ENCODE measurements at regions not wholly inside any gene's neighbourhood (a gene's known extent, or its start where the extent isn't known, plus 50 kb on each side); places are given as distances from the start of the nearest gene placed in this dataset.
"Not testable (repeated sequence)": the region's sequence is repeated elsewhere in the genome, so short reads cannot be mapped to it uniquely, and the experiment has no call there.

DNA sequence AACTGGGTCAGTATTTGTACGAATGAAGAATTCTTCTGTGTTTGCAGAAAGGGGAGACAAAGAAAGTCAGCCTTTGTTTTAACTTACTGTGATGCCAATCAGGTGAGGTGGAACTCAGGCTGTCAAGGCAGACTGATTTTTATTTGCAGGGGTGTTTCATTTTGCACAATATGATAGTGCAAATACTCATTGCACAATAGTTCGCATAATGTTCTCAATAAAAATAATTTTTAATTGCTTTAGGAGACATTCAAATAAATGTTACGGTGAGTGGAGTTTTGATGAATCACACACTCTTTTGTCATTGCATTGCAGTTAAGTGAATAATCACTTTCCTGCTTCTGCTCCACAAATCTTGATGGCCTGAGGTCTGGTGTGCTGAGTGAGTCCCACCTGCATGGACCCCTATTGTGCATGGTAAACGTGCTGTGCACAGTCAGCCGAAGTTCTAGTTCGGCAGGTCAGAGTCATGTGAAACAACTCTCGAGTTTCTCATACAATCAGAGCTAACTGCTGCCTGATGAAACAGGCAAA lies 141.3 kb upstream of the FZD8 start:
- H3K36me3 ChIP-seq (ENCODE audit: control insufficient read depth, insufficient read depth, low read length), result no peaks in the 10 kb centered on the region
- no peaks in the 10 kb centered on the region for H3K79me1 ChIP-seq (ENCODE audit: low read length)
- H4K5ac ChIP-seq (ENCODE audit: low read length), result no peak overlapping the region
- H3K27ac ChIP-seq (ENCODE audit: low read depth, low read length), result no peak overlapping the region
- H3K4me2 ChIP-seq (ENCODE audit: low read length), result no peak overlapping the region
- no peak overlapping the region for H3K9ac ChIP-seq (ENCODE audit: low read length)
- H3K27me3 ChIP-seq (ENCODE audit: insufficient read depth, low read length, poor library complexity), result no peaks in the 10 kb centered on the region
- H3K18ac ChIP-seq (ENCODE audit: low read length), result no peak overlapping the region
- no peak for DNase-seq
- H3K23ac ChIP-seq (ENCODE audit: low read length), result no peak overlapping the region
- WGBS (ENCODE audit: extremely low coverage, insufficient coverage, low lambda C conversion rate), result no CpG with 5 or more reads among the region's 7 CpGs
- no peak overlapping the region for H3K4ac ChIP-seq (ENCODE audit: low read depth, low read length)
- no peak overlapping the region for H3K56ac ChIP-seq (ENCODE audit: low read length)
- no peak overlapping the region for H2BK15ac ChIP-seq (replicated peaks; ENCODE audit: low read depth)
- H3K79me2 ChIP-seq (ENCODE audit: control insufficient read depth, insufficient read depth, low read length), result no peaks in the 10 kb centered on the region
- H3K4me3 ChIP-seq (ENCODE audit: low read length), result no peak overlapping the region
- H2AK5ac ChIP-seq (ENCODE audit: low read length), result no peak overlapping the region
- no peaks in the 10 kb centered on the region for H3K4me1 ChIP-seq (ENCODE audit: control insufficient read depth, low read depth, low read length)
- no peak overlapping the region for H2BK120ac ChIP-seq (ENCODE audit: low read depth, low read length)
- no peak overlapping the region for H4K8ac ChIP-seq (ENCODE audit: low read depth, low read length)
- H2BK5ac ChIP-seq (ENCODE audit: low read length), result no peak overlapping the region

DNA sequence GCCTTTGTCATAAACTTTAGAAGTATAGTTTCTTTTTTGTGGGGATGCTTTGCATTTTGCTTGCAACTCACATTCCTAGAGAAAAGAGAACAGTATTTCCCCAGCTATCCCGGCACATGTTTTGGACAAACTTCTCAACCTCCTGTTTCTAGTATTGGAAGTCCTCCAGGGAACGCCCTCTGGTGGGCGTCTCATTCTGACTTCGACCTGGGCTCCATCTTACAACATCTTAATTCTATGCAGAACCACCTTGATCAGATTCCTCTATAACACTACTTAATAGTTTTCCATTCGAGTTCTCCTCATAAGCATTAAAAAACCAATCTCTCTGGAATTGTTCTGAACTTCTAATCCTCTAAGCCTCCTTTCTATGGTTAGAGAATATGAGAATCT lies 139.5 kb upstream of the FZD8 start:
- H3K36me3 ChIP-seq (ENCODE audit: control insufficient read depth, insufficient read depth, low read length), result no peaks in the 10 kb centered on the region
- H3K56ac ChIP-seq (ENCODE audit: low read length), result no peak overlapping the region
- H3K18ac ChIP-seq (ENCODE audit: low read length), result no peak overlapping the region
- no peak overlapping the region for H3K9ac ChIP-seq (ENCODE audit: low read length)
- no peaks in the 10 kb centered on the region for H3K79me1 ChIP-seq (ENCODE audit: low read length)
- no peak overlapping the region for H2BK5ac ChIP-seq (ENCODE audit: low read length)
- H3K4me2 ChIP-seq (ENCODE audit: low read length), result no peak overlapping the region
- DNase-seq, result peak; percentile 66
- H3K27me3 ChIP-seq (ENCODE audit: insufficient read depth, low read length, poor library complexity), result no peaks in the 10 kb centered on the region
- no peak overlapping the region for H2BK15ac ChIP-seq (replicated peaks; ENCODE audit: low read depth)
- H3K27ac ChIP-seq (ENCODE audit: low read depth, low read length), result no peak overlapping the region
- no peaks in the 10 kb centered on the region for H3K4me1 ChIP-seq (ENCODE audit: control insufficient read depth, low read depth, low read length)
- no peak overlapping the region for H3K4ac ChIP-seq (ENCODE audit: low read depth, low read length)
- no peak overlapping the region for H2BK120ac ChIP-seq (ENCODE audit: low read depth, low read length)
- no peak overlapping the region for H2AK5ac ChIP-seq (ENCODE audit: low read length)
- H3K4me3 ChIP-seq (ENCODE audit: low read length), result no peak overlapping the region
- H3K79me2 ChIP-seq (ENCODE audit: control insufficient read depth, insufficient read depth, low read length), result no peaks in the 10 kb centered on the region
- H4K8ac ChIP-seq (ENCODE audit: low read depth, low read length), result no peak overlapping the region
- H4K5ac ChIP-seq (ENCODE audit: low read length), result no peak overlapping the region
- no peak overlapping the region for H3K23ac ChIP-seq (ENCODE audit: low read length)
- WGBS (ENCODE audit: extremely low coverage, insufficient coverage, low lambda C conversion rate), result no CpG with 5 or more reads among the region's 5 CpGs

DNA sequence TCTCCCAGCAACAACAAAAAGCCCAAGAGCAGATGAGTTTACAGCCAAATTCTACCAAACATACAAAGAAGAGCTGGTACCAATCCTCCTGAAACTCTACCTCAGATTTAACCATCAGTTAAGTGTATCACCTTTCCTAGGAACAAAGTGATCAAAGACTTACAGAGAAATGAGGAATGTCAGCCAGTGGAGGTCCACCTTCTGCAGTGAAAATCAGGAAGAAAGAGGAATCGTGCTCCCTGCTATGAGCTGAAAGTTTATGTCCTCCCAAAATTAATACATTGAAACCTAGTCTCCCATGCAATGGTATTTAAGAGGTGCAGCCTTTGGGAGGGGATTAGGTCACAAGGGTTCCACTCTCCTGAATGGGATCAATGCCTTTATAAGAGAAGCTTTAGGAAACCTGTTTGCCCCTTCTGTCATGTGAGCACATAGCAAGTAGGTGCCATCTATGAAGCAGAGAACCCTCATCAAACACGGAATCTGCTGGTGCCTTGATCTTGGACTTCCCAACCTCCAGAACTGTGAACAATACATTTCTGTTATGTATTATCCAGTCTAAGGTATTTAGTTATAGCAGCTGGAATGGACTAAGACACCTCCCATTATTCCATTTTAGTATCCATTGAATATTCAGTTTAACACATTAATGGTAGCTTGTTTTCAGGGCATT lies 139.0 kb upstream of the FZD8 start:
- Histone ChIP-seq H3K9ac (ENCODE audit: low read length) (no peak overlapping the region), H3K36me3 (ENCODE audit: control insufficient read depth, insufficient read depth, low read length) (no peaks in the 10 kb centered on the region), H3K4me3 (ENCODE audit: low read length) (no peak overlapping the region), H4K8ac (ENCODE audit: low read depth, low read length) (no peak overlapping the region), H3K4me1 (ENCODE audit: control insufficient read depth, low read depth, low read length) (no peaks in the 10 kb centered on the region), H3K79me1 (ENCODE audit: low read length) (no peaks in the 10 kb centered on the region), H3K56ac (ENCODE audit: low read length) (no peak overlapping the region), H3K79me2 (ENCODE audit: control insufficient read depth, insufficient read depth, low read length) (no peaks in the 10 kb centered on the region), H3K4ac (ENCODE audit: low read depth, low read length) (no peak overlapping the region), H3K27ac (ENCODE audit: low read depth, low read length) (no peak overlapping the region), H2BK120ac (ENCODE audit: low read depth, low read length) (no peak overlapping the region), H4K5ac (ENCODE audit: low read length) (no peak overlapping the region), H2AK5ac (ENCODE audit: low read length) (no peak overlapping the region), H3K27me3 (ENCODE audit: insufficient read depth, low read length, poor library complexity) (no peaks in the 10 kb centered on the region), H3K18ac (ENCODE audit: low read length) (no peak overlapping the region), H3K23ac (ENCODE audit: low read length) (no peak overlapping the region), H2BK15ac (replicated peaks; ENCODE audit: low read depth) (no peak overlapping the region), H3K4me2 (ENCODE audit: low read length) (no peak overlapping the region), H2BK5ac (ENCODE audit: low read length) (no peak overlapping the region)
- no CpG with 5 or more reads among the region's 2 CpGs for WGBS (ENCODE audit: extremely low coverage, insufficient coverage, low lambda C conversion rate)
- no peak for DNase-seq

DNA sequence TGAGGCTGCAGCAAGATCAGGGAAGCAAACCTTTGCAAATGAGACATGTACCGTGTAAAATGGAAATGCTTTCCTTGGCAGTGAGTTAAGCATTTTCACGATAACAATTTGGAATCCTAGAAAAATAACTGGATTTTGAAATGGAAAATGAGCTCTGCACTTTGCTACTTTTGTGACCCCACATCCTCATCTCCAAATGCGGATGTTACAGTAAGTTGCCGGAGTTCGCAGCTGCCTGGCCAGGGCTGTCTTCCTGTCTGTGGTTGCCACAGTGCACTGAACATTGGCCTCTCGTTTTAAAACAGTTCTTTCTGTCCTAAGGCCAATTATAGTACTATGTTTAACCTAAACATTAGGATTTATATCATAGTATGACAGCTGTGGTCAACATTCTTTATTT lies 136.2 kb upstream of the FZD8 start:
- no peak overlapping the region for H3K18ac ChIP-seq (ENCODE audit: low read length)
- no peak overlapping the region for H3K56ac ChIP-seq (ENCODE audit: low read length)
- H3K36me3 ChIP-seq (ENCODE audit: control insufficient read depth, insufficient read depth, low read length), result no peaks in the 10 kb centered on the region
- no peak overlapping the region for H3K23ac ChIP-seq (ENCODE audit: low read length)
- H4K5ac ChIP-seq (ENCODE audit: low read length), result no peak overlapping the region
- H3K4me3 ChIP-seq (ENCODE audit: low read length), result no peak overlapping the region
- no peak overlapping the region for H3K4me2 ChIP-seq (ENCODE audit: low read length)
- H2BK15ac ChIP-seq (replicated peaks; ENCODE audit: low read depth), result no peak overlapping the region
- no peak overlapping the region for H2BK5ac ChIP-seq (ENCODE audit: low read length)
- H3K79me2 ChIP-seq (ENCODE audit: control insufficient read depth, insufficient read depth, low read length), result no peaks in the 10 kb centered on the region
- H3K79me1 ChIP-seq (ENCODE audit: low read length), result no peaks in the 10 kb centered on the region
- no peak overlapping the region for H2AK5ac ChIP-seq (ENCODE audit: low read length)
- no peak for DNase-seq
- no peaks in the 10 kb centered on the region for H3K4me1 ChIP-seq (ENCODE audit: control insufficient read depth, low read depth, low read length)
- H4K8ac ChIP-seq (ENCODE audit: low read depth, low read length), result no peak overlapping the region
- no peak overlapping the region for H3K9ac ChIP-seq (ENCODE audit: low read length)
- H3K4ac ChIP-seq (ENCODE audit: low read depth, low read length), result no peak overlapping the region
- no peak overlapping the region for H2BK120ac ChIP-seq (ENCODE audit: low read depth, low read length)
- WGBS (ENCODE audit: extremely low coverage, insufficient coverage, low lambda C conversion rate), result no CpG with 5 or more reads among the region's 6 CpGs
- H3K27ac ChIP-seq (ENCODE audit: low read depth, low read length), result no peak overlapping the region
- no peaks in the 10 kb centered on the region for H3K27me3 ChIP-seq (ENCODE audit: insufficient read depth, low read length, poor library complexity)

DNA sequence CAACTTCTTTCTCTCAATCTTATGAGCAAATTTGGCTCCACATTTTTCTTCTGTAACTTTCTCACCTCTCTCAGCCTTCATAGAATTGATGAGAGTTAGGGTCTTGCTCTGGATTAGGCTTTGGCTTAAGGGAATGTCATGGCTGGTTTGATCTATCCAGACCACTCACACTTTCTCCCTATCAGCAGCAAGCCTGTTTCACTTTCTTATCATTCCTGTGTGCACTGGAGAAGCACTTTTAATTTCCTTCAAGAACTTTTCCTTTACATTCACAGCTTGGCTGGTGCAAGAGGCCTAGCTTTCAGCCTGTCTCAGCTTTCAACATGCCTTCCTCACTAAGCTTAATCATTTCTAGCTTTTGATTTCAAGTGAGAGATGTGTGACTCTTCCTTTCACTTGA lies 134.5 kb upstream of the FZD8 start:
- H3K4me3 ChIP-seq (ENCODE audit: low read length); H3K79me2 ChIP-seq (ENCODE audit: control insufficient read depth, insufficient read depth, low read length); H2BK120ac ChIP-seq (ENCODE audit: low read depth, low read length); H3K23ac ChIP-seq (ENCODE audit: low read length); H3K36me3 ChIP-seq (ENCODE audit: control insufficient read depth, insufficient read depth, low read length); H3K4me2 ChIP-seq (ENCODE audit: low read length); H2BK5ac ChIP-seq (ENCODE audit: low read length); H2BK15ac ChIP-seq (replicated peaks; ENCODE audit: low read depth); H3K27ac ChIP-seq (ENCODE audit: low read depth, low read length); H4K8ac ChIP-seq (ENCODE audit: low read depth, low read length); H3K4me1 ChIP-seq (ENCODE audit: control insufficient read depth, low read depth, low read length); H3K56ac ChIP-seq (ENCODE audit: low read length); H4K5ac ChIP-seq (ENCODE audit: low read length); H3K9ac ChIP-seq (ENCODE audit: low read length); H3K4ac ChIP-seq (ENCODE audit: low read depth, low read length); H3K27me3 ChIP-seq (ENCODE audit: insufficient read depth, low read length, poor library complexity); H3K79me1 ChIP-seq (ENCODE audit: low read length); H2AK5ac ChIP-seq (ENCODE audit: low read length); H3K18ac ChIP-seq (ENCODE audit: low read length): not testable (repeated sequence)
- DNase-seq, result peak; percentile 56

DNA sequence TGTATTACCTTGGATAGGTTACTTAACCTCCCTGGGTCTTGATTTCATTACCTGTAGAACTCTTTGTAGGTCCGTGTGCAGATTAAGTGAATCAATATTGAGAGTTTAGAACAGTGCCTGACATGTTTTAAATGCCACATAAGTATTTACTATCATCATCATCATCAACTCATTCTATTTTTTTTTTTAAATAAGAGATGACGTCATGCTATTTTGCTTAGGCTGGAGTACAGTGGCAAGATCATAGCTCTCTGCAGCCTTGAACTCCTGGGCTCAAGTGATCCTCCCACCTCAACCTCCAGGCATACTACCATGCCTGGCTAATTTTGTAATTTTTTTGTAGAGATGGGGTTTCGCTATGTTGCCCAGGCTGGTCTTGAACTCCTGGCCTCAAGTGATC lies 132.0 kb upstream of the FZD8 start:
- H4K5ac ChIP-seq (ENCODE audit: low read length), result no peak overlapping the region
- H3K36me3 ChIP-seq (ENCODE audit: control insufficient read depth, insufficient read depth, low read length), result no peaks in the 10 kb centered on the region
- no peak overlapping the region for H3K23ac ChIP-seq (ENCODE audit: low read length)
- H3K27ac ChIP-seq (ENCODE audit: low read depth, low read length), result no peak overlapping the region
- no peak overlapping the region for H3K56ac ChIP-seq (ENCODE audit: low read length)
- no peak overlapping the region for H2BK15ac ChIP-seq (replicated peaks; ENCODE audit: low read depth)
- no peak overlapping the region for H3K4me3 ChIP-seq (ENCODE audit: low read length)
- DNase-seq, result no peak
- no peak overlapping the region for H4K8ac ChIP-seq (ENCODE audit: low read depth, low read length)
- H3K79me2 ChIP-seq (ENCODE audit: control insufficient read depth, insufficient read depth, low read length), result no peaks in the 10 kb centered on the region
- no peaks in the 10 kb centered on the region for H3K79me1 ChIP-seq (ENCODE audit: low read length)
- H3K4me2 ChIP-seq (ENCODE audit: low read length), result no peak overlapping the region
- H3K18ac ChIP-seq (ENCODE audit: low read length), result no peak overlapping the region
- no peak overlapping the region for H2BK5ac ChIP-seq (ENCODE audit: low read length)
- H2AK5ac ChIP-seq (ENCODE audit: low read length), result no peak overlapping the region
- WGBS (ENCODE audit: extremely low coverage, insufficient coverage, low lambda C conversion rate), result no CpG with 5 or more reads among the region's 3 CpGs
- H2BK120ac ChIP-seq (ENCODE audit: low read depth, low read length), result no peak overlapping the region
- H3K4me1 ChIP-seq (ENCODE audit: control insufficient read depth, low read depth, low read length), result peaks cover 8% of the 10 kb centered on the region
- H3K9ac ChIP-seq (ENCODE audit: low read length), result no peak overlapping the region
- H3K27me3 ChIP-seq (ENCODE audit: insufficient read depth, low read length, poor library complexity), result no peaks in the 10 kb centered on the region
- H3K4ac ChIP-seq (ENCODE audit: low read depth, low read length), result no peak overlapping the region
